ENCODE measurements at regions not wholly inside any gene's neighbourhood (a gene's known extent, or its start where the extent isn't known, plus 50 kb on each side); places are given as distances from the start of the nearest gene placed in this dataset.

- no peak for DNase-seq (ENCODE audit: low spot score)
Observed at GRCh38 chr13:72166102-72166650, 299.2 kb upstream of the DACH1 start.

- DNase-seq (ENCODE audit: low spot score): no peak
Observed at GRCh38 chr13:72165276-72165675, 298.3 kb upstream of the DACH1 start.

- DNase-seq (ENCODE audit: low spot score): no peak
Observed at GRCh38 chr13:72164811-72165210, 297.8 kb upstream of the DACH1 start.

DNA sequence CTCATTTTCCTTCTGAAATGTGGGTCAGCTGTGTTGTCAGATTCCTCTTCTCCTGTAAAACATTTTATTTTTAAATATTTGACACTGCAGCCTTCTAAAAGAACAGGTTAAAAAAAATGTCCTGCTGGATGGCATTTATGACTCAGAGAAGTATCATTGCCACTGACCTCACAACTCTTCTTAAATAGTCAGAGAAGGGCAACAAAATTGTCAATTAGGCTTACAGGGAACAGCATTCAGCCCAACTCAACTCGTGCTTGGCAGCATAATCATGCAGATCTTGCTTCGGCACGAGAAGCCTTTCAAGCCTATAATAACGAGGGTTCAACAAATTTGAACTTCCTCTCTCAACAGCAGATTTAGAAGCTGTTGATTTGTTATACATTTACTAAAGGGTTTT, 296.7 kb upstream of the DACH1 start:
- DNase-seq (ENCODE audit: low spot score): no peak

DNA sequence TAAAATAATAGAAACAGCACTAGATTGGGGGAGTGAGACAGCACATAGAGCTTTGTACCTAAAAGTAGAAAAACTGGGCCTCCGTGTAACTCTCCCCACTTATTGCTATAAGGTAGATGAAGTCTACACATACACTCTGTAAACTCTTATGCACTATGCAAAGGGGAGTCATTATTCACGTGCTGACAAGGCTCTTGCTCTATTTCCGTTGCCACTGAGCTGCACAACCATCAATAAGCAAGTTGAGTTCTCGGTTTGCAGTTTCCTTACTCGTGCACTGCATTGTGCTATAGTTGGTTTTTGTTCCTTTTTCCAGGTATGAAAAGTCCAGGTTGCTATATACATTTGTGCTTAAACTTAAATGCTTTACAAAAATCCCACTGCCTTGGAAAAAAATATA, 294.0 kb upstream of the DACH1 start:
- DNase-seq (ENCODE audit: low spot score): no peak

DNA sequence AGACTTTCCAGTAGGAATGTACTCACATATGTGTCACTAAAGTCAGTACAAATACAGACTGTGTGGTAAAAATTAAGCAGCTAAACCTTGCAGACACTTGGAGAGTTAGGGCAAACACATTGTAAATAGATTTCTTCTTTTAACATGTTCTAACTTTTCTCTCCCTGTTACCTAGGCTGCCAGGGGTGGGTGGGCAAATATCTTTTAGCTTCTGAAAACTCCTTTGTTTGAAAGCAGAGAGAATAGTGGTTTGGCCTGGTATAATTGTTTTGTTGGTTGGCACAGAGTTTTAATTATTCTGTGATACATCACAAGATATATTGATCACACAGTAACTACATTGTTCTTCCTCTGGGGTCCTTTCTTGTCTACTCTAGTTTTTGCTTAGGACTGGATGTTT, 289.8 kb upstream of the DACH1 start:
- peak; percentile 71 for DNase-seq (ENCODE audit: low spot score)

DNA sequence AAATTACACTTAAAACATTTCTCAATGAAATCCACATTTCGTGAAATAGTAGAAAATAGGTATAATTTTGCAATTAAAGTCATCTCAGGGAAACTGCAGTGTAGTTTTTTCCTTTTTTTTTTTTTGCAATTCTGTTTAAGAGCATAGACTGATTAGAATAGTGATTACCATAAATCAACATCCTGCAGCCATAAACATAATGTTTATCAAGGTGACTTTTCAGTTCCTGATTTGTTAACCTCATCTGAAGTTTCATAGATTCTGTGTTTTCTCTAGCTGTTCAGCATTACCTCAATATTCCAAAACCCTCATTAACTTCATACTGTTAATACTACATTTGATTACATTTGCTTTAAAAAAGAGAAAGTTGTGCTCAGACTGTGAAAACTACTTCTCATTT, 286.3 kb upstream of the DACH1 start:
- DNase-seq (ENCODE audit: low spot score): no peak

DNA sequence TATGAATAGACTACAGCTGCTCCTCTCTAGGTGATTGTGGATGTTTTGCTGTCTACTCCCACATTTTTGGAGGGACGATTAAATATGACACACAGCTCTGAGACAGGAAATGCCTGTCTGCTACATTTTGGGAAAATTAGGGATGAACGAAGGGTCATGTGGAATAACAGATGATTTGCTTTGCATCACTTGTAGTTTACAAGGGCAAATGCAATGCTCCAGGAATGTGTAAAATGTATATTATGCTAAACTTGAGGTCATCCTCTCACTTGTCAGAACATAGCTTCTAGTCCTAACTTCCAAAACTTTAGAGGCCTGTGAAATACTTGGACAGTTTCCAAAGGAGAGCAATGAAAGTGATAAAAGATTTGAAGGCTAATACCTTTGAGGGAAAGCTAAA, 284.2 kb upstream of the DACH1 start:
- DNase-seq (ENCODE audit: low spot score): no peak

DNA sequence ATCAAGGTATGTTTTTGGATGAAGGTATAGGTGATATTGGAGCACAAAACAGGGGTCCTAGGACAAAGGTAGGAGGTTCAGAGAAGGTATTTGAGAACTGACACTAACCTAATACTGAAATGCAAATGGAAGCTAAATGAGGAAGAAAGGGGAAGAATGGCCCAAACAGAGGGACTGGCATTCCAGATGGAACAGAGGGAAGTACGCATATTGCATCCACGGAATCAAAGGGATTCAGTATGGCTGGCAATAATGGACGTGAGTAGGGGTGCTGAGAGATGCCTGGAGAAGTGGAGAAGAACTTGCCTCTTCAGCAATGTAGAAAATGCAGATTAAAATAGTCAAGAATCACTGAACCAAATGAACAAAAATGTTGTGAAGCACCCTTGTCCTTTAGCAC, 283.5 kb upstream of the DACH1 start:
- DNase-seq (ENCODE audit: low spot score): no peak

GRCh38 chr13:72149701-72150100, 282.7 kb upstream of the DACH1 start:
- DNase-seq (ENCODE audit: low spot score): no peak

- no peak for DNase-seq (ENCODE audit: low spot score)
Observed at GRCh38 chr13:72146816-72147215, 279.8 kb upstream of the DACH1 start.

DNA sequence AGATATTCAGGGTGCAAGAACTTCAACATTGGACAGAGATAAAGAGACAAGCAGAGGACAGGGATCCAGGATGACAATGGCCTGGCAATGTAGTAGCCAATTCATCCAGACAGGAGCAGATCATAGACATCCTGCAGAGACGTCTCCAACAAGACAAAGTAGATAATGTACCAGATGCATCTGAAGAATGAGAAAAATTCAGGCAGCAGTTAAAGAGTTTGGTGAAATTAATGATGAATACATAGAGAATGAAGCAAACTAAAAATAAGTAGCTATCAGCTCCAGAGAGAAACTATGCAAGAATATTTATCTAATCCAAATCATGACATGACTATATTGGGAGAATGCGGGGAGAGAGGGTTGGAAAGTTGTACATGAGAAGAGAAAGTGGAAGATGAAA, 278.4 kb upstream of the DACH1 start:
- DNase-seq (ENCODE audit: low spot score): no peak

GRCh38 chr13:72144636-72145035, 277.6 kb upstream of the DACH1 start:
- no peak for DNase-seq (ENCODE audit: low spot score)

DNA sequence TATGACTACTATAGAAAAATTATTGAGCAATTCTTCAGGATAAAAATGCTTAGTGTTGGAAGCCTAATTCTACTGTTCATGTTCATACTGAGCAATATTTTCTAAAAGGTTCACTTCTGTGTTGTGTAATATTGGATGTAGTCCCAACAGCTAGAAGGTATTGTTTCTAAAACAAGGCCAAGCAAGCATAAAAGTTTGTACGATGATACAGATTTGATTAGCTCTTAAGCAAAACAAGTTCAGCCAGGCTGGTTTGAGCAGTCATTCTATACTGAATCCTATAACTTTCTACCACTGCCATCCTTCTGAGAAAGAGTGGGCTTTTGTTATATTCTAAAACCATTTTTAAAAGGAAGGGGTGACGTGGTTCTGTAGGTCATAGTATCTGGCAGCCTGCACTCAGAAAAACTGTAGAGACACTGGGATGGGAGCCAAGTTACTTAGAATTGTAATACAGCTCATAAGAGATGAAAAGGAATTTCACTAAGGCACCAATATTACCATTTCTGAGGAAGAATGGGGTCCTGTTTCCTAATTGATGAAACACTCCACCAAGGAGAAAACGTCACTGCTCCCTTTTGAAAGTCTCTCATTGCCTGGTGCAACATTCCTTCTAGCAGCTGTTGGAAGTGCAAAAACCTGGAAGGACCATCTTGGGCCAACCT, 275.0 kb upstream of the DACH1 start:
- peak; percentile 19 for DNase-seq (ENCODE audit: low spot score)

DNA sequence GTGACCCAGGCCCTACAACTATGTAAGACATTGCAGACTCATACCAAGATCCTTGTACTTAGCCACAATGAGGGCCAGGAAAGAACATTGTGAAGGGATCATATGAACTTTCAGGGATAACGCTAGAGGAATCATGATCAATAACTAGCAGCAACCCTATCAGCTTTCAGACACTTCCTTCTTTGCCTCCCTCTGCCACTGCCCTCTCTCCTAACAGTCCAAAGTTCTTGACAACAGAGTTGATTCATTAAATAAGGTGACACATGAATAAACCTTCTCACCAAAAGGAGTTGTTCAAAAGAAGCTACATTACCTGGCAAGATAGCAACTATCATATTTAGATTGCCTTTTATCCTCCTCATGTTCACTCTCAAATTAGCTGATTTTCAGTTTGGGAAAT, 272.2 kb upstream of the DACH1 start:
- no peak for DNase-seq (ENCODE audit: low spot score)

DNA sequence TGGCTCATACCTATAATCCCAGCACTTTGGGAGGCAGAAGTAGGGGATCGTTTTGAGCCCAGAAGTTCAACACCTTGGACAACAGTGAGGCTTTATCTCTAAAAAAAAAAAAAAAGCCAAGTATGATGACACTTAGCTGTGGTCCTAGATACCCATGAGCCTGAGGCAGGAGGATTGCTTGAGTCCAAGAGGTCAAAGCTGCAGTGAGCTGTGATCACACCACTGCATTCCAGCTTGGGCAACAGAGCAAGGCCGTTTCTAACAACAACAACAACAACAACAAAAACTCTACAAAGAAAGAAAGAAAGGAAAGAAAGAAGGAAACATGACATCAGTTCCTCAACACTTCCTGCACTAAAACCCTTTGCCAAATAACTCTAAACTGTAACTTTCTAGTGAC, 265.1 kb upstream of the DACH1 start:
- DNase-seq (ENCODE audit: low spot score): no peak

DNA sequence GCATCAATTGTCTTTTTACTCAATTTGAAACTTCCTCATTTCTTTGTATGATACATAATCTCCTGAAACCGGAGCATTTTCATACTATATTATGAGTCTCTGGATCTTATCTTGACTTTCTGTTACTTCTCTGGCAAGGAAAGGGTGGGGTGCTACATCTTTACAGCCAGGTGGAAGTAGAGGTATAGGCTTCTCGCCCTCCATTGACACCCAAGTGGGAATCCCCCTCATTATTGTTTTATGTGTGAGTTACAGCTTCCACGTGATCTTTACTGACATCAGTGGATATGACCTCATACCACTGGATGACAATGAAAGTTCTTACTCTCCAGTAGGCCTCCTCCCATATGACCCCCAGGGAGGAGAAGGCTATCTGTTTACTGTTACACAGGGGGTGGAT, 262.1 kb upstream of the DACH1 start:
- no peak for DNase-seq (ENCODE audit: low spot score)

- no peak for DNase-seq (ENCODE audit: low spot score)
Observed at GRCh38 chr13:72127031-72127430, 260.0 kb upstream of the DACH1 start.

- no peak for DNase-seq (ENCODE audit: low spot score)
Observed at GRCh38 chr13:72126424-72126823, 259.4 kb upstream of the DACH1 start.

DNA sequence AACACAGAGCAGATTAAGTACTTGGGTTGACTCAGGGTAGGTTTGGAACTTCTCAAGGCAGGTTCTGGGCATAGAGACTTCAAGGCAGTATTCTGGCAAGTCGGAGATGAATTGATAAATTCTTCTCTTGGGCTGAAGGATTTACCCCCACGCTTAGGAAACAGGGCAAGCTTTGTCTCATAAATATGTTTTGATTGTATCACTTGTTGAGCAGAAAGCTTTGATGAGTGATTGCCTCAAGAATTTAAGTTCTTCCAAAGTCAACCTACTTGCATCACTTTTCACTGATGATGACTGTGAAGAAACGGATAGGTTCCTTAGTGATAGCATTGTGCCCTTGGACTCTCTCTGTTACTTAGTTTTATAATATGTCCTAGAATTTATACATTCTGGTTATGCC, 258.6 kb upstream of the DACH1 start:
- no peak for DNase-seq (ENCODE audit: low spot score)

DNA sequence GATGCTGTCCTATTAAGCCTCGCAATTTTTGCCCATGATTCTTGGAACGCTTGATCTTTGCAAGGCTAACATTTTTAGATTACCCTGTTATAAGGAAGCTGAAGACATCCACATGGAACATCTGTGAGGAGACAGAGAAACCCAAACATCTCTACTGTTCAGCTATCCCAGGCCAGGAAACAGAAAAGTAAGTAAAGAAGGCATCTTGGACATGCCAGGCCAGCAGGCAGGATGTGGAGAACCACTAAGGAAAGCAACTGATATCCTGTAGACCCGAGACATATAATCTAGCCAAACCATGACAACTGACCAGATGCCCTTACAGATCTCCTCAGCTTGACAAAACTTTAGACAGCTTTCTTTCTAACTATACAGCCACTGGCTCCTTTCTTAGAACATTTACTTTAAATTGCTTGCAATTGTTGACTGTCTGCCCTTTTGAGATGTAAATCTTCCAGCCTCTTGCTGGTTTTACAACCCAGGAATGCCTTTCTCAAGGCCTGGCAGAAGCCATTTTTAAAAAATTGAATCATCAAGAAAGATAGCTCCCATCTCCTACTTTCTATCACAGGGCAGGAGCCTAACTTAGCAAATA, 255.8 kb upstream of the DACH1 start:
- DNase-seq (ENCODE audit: low spot score): no peak

- DNase-seq (ENCODE audit: low spot score): no peak
Observed at GRCh38 chr13:72121466-72121865, 254.5 kb upstream of the DACH1 start.

DNA sequence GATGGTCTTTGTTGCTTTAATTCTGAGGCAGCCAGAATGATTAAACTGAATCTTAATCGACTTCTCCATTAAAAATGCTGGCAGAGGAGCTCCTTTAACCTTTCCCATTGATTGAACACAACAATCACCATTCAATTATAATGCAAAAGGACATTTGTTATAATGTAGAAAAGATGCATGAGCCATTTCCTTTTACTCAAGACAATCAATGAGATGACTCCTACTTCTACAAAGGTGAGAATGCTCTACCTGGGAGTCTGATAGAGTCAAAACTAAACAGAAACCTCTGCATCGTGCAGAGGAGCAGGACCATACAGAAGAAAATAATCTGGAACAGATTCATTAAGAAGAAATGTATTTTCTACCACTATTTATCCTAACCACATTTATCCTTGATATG, 253.6 kb upstream of the DACH1 start:
- no peak for DNase-seq (ENCODE audit: low spot score)

GRCh38 chr13:72113931-72114330, 246.9 kb upstream of the DACH1 start:
- no peak for DNase-seq (ENCODE audit: low spot score)

All from pons (tissue), 1 donor.